HT1080 (cell line): ENCODE measurements at regions not wholly inside any gene's neighbourhood (a gene's known extent, or its start where the extent isn't known, plus 50 kb on each side); places are given as distances from the start of the nearest gene placed in this dataset.

Experiments
- DNase-seq: peaks from one replicate; pipeline ENCODE4 v3.0.0-alpha.2; 2015; ENCODE audit warnings: low read depth

DNA sequence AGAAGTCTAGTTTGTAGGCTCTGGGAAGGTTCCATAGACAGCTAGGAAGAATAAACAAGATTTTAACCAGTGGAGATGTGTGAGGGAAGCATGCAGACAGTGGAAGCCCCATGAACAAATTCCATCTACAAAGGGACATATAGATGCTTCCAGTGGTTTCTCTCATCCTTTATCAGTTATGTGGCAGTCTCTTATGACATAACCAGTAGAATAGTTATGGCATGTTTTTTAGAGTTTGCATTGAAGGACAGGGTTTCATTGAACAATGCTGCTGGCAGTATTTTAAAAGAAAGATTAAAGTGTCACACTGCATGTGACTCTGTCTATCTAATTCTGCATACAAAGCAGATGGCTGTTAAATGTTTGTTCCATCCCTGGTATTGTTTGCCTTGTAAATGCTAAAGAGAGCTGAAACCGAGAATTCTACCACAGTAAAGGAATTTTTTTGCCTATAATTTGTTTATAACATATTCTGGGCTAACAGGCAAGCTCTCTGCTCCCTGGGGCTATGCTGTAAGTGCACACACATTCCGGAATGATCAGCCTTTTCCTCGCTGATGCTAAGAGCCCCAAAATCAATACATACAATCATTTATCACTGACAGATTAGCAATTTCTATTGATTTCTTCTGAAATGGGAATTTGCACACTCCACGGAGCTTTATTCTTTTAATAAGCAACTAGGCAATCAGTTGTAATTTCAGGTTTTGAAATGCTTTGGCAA lies 76.8 kb upstream of the PELI1 start:
- DNase-seq = no peak

DNA sequence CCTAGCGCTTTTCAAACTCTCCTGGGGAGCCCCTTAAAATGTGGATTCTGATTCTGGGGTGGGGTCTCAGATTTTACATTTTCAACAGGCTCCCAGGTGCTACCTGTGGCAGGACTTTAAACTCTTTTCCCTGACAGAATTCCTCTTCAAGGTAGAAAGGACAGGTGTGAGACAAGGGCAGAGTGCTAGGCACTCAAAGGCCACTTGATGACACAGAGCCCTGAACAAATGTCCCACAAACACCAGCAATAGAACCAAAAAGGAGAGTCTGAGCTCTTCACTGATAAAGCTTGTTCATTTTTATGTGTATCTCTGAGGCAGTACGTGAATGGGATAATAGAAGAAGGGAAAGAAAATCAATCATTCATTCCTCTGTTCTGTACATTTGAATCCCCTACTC lies 77.7 kb upstream of the PELI1 start:
- DNase-seq = no peak

DNA sequence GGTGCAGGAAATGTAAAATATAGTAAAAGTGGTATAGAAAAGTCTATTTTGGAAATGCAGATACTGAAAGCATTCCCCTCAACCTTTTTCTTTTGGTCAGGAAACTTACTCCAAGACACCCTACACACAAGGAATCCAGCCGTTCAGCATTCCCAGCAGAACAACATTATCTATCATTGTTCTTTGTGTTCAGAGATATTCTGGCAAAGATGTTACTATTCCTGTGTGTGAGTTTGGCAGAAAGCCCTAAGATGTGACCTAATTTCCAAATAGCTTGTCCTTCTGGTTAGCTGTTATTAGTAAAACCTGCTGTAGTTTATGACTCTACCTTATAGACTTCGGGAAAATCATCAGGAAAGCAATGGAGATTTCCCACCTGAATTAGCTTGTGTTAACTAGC lies 78.1 kb upstream of the PELI1 start:
- DNase-seq = no peak

DNA sequence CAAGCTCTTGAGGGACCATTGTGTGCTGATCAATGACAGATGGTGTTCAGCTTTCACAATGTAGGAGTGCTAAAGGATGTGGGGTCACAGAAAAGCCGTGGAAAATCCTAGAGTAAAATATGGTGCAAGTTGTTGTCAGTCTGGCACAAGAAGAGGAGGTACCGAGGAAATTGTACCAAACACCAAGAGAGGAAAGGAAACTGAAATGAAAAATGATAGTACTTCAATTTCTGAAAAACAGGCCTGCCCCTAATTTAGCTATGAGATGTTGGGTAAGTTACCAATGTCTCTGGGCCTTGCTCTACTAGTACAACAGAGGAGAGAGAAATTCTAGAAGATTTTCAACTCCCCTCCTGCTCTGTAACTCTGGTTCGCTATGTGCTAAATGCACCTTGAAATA lies 78.8 kb upstream of the PELI1 start:
- no peak for DNase-seq

DNA sequence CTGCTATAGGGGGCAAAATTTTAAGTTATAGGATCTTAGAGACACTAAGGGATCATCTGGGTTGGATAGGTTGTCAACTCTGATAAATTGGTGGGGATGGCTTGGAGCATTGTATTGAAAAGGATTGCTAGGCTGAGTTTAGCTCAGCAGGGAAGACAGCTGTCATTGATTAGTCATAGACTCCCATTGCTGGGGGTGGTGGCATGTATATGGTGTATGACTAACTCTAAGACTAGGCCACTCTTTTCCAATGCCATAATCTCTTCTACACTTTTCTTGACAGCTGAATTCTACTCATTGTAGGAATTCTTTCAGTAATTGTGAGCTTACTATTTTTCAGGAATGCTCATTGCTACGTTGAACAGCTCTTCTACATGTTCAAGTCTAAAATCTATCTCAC lies 81.3 kb upstream of the PELI1 start:
- DNase-seq = peak; percentile 52

DNA sequence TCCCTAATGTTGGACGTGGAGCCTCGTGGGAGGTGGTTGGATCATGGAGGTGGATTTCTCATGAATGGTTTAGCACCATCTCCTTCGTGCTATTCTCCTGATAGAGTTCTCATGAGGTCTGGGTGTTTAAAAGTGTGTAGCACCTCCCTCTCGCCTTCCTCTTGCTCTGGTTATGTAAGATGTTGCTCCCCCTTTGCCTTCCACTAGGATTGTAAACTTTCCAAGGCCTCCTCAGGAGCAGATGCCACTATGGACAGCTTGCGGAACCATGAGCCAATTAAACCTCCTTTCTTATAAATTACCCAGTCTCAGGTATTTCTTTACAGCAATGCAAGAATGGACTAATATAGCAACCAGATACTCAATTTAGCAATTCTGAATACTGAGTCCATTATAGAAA lies 82.4 kb upstream of the PELI1 start:
- DNase-seq = no peak

DNA sequence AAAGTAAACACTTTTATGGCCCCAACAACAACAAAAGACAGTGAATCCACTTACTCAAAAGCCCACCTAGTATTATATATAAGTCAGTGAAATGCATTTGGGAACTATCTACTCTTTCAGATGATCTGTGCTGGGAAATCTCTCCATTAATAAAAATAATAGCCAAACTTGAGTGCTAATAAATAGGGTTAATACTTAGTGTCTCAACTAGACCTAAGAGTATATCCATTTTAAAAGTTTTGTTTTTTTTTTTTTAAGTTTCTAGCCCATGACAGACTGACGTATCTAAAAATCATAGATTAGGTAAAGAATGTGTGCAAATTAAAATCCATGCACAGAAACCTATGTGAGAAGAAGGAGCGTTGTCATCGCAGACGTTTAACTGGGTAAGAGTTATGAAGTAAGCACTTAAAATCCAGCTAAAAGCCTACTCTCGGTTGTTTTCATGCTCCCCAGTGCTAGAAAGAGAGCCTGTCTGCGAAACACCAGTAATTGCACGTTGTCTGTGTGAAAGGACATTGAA lies 83.4 kb upstream of the PELI1 start:
- no peak for DNase-seq

DNA sequence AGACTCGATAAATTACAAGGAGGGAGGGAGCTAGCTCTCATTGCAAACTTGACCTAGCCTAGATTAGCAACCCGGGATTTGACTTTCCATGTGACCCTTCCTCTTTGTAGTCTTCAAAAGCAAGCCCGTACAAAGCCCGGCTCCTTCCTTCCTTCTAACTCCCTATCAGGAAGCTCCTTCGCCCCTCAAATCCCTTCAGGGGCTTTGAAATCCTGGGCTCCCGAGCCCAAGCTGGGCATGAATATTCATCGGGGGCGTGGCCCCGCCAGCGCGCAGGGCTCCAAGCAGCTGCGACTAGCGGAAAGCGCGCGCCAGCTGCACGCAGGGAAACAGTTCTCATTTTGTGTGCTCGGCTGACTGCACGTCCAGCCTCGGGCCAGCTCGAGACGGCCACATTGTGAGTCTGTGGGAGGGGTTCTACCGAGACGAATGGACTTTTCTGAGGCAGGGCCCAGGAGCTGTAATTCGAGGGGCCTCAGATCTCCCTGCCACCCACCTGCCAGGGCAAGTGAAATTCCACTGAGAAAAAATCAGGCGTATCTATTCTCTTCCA lies 84.0 kb upstream of the PELI1 start:
- peak; percentile 19 for DNase-seq

DNA sequence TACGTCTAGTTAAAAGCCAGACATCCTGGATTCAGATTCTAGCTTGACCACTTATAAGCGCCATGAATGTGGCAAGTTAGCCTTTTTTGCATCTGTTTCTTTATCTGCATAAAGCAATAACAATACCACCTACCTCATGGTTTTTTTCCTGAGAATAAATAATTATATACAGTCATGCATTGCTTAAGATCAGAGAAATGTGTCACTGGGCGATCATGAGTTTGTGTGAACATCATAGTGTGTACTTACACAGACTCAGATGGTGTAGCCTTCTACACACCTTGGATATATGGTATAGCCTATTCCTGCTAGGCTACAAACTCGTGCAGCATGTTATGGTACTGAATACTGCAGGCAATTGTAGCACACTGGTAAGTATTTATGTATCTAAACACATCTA lies 84.7 kb upstream of the PELI1 start:
- no peak for DNase-seq

DNA sequence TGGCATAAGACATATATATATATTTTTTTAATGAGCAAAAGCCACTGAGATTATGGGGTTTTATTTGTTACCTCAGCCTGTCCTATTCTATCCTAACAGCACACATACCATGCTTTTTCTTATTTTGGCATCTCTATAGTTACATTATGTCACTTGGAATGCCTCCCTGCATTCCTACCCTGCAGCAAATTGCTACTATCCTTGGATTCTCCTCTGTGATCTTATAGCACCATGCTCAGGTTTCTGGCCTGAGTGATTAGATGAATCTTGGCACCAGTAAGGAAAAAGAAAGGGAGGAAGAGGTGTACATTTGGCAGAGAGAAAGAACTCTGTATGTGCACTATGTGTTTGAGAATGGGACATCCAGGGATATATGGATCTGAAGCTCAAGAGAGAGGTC lies 86.3 kb upstream of the PELI1 start:
- no peak for DNase-seq

DNA sequence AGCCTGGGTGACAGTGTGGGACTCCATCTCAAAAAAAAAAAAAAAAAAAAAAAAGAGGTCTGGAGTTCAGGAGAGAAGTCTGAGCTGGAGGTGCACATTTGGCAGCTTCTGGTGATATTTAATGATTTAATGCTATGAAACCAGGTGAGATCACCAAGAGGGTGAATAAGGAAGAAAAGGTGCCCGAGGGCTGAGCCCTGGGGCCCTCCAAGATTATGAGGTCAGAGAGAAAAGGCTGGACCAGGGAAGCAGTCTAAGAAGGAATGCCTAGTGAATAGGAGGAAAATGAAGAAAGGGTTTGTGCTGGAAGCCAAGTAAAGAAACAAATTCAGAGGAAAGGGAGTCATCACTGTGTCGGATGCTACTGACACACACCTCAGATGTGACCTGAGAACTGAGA lies 88.0 kb upstream of the PELI1 start:
- no peak for DNase-seq

DNA sequence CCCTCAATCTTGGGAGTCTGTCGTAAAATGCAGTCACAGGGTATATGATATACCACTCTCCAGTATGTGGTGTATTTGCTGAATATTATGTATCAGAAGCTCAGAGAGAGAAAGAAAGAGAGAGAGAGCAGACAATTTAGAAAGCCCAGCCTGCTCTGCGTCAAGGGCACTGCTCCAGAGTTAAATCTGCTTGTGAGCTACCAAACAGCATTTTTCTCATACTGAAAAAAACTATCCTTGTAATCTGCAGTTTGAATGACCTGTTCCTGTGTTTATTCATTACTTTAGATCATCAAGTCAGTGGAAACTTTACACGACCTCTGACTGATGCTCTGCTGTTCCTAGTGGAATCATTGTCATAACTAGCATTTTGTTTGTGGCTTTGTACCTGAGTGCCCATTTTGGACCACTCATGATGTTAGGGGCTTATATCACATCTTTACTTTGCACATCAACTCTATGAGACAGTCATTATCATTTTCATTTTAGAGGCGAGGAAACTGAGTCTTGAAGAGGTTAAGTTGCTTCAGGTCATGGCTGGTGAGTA lies 89.2 kb upstream of the PELI1 start:
- DNase-seq = no peak

DNA sequence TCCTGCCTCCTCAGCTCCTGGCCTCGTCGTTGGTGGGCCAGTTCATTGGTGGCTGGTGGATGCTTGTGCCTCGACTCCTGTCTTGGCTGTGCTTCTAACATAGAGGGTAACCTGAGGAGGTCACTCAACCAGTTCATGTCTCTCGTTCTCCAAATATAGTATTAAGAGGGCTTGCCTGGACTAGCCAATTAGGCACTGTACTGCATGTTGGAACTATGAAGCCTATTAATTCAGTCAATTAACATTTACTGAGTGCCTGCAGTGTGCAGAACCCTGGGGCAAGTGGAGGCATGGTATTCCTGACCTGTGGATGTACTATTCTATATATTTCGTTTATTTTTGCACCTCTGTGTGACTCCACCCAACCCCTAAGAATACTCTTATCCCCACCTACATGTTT lies 89.9 kb upstream of the PELI1 start:
- DNase-seq = no peak

DNA sequence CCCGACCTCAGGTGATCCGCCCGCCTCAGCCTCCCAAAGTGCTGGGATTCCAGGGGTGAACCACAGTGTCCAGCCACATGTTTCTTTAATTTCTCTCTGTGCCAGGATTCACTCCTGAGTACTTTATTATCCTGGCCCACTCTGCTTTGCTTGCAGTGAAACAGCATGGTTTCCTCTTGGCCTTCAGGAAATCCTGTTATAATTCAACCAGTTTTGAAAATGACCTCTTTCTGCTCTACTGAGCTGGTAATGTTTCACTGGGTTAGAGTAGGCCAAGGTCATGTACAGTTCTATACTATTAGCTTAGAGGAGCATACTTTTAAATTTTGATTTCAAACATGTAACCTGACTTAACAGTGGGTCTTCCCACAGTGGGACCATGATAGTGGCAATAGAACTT lies 90.6 kb upstream of the PELI1 start:
- DNase-seq = no peak

DNA sequence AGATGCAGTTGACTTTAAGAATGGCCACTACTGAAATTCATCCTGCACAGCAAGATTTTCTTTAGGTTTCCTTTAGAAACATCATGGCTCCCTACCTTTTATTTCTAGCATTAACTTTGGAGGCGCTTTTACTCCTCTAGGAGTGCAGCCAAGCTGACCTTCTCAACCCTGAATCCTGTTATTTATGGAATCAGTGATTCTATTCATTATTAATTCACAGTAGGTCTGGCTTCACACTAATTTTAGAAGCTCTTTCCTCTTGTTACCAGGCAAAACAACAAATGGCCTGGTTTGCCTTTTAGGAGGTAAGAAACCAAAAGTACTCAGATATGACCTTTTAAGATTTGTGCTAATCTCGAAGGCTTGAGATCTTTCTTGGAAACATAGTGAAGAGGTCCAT lies 93.0 kb upstream of the PELI1 start:
- no peak for DNase-seq

DNA sequence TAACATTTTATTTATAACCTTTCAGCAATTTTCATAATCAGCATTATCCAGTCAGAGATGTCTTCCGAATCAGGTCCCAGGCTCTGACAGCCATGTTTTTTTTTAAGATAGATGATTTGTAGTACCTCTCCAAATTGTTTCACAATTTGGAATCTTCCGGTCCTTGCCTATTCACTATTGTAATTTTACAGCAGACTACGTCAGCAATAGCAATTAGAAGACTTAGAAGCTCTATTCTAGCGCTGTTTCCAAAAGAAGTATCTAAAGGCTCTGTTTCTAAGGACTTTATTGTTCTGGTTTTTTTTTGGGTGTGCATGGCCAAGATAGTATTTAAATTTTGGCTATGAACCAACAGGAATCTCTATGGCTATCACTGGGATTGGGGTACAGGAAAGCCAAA lies 94.6 kb upstream of the PELI1 start:
- no peak for DNase-seq

DNA sequence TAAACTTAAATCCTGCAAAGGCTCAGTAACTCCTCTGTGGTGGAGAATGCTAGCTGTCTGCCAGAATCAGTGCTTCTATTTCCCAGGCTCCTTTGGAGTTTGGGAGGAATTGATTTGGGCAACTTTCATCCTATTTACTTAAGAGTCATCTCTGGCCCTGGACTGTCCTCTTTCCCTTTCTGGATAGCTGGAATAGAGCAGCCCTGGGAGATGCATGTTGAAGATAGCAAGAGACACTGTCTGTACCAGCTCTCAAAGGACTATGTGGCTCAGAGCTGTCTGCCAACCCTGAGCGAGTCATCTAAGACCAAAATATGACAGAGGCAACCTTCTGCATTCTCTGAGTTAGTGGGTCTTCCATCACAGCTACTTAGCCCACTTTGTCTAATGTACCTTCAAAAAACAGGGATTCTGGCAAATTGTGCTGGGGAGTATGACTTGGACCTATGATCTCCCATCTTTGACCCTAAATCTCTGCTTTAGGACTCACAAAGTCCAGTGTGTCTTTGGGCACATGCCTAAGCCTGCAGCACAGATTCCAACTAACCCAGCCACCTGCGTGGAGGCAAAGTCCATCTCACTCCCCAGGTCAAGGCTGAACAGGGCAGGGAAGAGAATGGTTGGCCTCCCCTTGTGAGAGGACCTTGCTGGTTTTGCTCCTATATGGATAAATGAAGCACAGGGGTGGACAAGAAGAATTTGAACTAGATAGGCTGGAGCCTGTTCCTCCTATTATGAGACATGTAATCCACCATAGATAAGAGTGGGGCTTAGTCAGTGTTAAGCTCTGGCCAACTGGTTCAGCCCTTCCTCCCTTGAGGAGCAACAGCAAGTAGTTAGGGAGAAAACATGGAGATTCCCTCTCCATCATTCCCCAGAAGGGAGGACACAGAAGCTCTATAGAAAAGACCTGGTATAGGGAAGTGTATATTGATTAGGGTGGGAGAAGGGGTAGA lies 99.1 kb upstream of the PELI1 start:
- DNase-seq = no peak

DNA sequence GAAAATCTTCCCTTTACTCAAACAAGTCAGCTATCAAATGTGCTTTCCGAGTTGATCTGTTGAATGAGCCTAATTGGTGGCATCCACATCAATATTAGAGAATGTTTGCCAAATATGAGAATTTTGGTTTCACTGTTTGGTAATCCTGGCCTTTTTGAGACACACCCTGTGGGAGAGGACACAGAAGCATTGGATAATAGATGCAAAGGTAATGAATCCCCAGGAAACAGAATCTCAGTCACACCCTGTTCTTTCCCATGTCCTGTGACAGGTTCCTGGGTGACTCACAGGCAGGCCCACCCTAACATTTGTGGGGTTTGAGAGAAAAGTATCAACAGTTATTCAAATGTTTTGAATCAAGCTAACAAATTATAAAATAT lies 99.8 kb upstream of the PELI1 start:
- DNase-seq = no peak

DNA sequence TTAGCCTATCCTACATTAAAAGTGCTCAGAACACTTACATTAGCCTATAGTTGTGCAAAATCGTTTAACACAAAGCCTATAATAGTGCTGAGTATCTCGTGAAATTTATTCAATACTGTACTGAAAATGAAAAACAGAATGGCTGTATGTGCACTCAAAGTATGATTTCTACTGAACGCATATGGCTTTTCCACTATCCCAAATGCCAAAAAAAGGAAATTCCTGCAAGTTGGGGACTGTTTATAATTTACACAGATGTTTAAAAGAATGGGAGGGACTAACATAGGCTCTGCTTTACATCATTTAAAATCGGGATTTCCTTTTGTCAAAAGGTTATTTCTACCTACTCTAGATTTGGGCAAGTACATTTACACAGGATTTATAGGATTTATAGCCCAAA lies 101.4 kb upstream of the PELI1 start:
- no peak for DNase-seq

DNA sequence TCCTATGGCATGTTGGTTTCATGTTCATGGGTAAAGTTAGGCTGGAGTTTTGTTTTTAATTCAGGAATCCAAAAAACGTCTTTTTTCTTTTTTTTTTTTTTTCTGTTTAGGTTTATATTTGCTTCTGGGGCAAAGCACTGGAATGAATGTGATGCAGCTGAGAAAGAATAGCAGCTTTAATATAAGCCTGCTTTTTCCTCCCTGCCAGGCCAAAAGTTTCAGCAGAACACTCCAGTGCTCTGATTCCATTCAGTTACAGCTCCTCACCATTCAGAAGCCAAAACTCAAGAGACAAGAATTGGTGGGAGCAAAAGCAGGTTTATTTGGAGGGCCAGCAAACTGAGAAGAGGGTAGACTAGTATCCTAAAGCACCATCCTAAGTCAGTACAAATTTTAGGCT lies 102.7 kb upstream of the PELI1 start:
- no peak for DNase-seq

DNA sequence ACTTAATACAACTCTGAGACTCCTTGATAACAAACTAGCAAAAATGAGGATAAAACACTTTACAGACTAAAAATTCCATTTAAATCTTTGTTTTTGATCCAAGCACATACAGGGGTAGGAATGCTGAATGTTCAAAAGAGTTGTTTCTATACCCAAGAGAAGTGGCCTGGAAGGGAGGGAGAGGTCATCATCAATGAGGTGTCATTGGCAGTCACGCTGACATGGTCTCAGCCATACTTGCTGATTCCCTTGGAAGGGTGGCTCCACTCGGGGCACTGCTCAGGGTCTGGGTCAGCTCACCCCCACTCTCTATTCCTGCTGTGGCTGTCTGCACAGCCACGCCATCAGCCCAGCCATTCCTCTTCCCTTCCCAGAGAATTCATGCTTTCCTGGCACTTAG lies 105.2 kb upstream of the PELI1 start:
- no peak for DNase-seq

DNA sequence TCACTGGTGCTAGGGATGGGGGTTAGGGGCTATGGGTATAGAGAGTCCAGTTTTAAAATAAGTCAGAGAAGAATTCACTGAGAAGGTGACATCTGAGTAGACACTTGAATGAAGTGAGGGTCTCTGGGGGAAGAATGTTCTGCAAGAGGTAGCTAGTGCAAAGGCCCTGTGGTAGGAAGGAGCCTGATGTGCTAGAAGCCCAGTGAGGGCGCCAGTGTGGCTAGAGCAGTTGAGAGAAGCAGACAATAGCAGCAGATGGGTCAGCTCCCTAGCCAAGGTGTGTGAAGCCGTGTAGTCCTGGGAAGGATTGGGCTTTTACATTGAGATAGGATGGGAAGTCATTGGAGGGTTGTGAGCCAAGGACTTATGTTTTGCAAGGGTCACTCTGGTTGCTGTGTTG lies 105.8 kb upstream of the PELI1 start:
- DNase-seq = no peak
